T-helper 17 cell (primary cell): ENCODE measurements at regions not wholly inside any gene's neighbourhood (a gene's known extent, or its start where the extent isn't known, plus 50 kb on each side); places are given as distances from the start of the nearest gene placed in this dataset.

Experiments used
- ATAC-seq: fragments of 150-1000 bp; cut with Tn5 transposase; 2 replicates; pipeline ENCODE4 v1.10.0; 2021; ENCODE audit warnings: mild to moderate bottlenecking, moderate library complexity
- DNase-seq, 3 donors: peaks; one replicate each; pipeline versions ENCODE4 v3.0.0 to v3.0.0-alpha.2; 2020 to 2021
- H3K9me3 ChIP-seq: one replicate; pipeline ENCODE4 v1.7.0; 2013; ENCODE audit warnings: low read length, mild to moderate bottlenecking; ENCODE audit not compliant: control insufficient read depth, poor library complexity, severe bottlenecking
- H3K27ac Mint-ChIP-seq: one replicate; pipeline ENCODE4 v1.8.0; 2022; ENCODE audit warnings: mild to moderate bottlenecking, moderate library complexity, mixed read lengths
- H3K27me3 Mint-ChIP-seq: one replicate; pipeline ENCODE4 v1.8.0; 2022; ENCODE audit warnings: mixed read lengths
- H3K36me3 Mint-ChIP-seq: one replicate; pipeline ENCODE4 v1.8.0; 2022; ENCODE audit warnings: low read depth, mixed read lengths
- H3K4me1 Mint-ChIP-seq: one replicate; pipeline ENCODE4 v1.8.0; 2022; ENCODE audit warnings: mild to moderate bottlenecking, mixed read lengths
- H3K4me3 Mint-ChIP-seq: one replicate; pipeline ENCODE4 v1.8.0; 2022; ENCODE audit warnings: mild to moderate bottlenecking, moderate library complexity, mixed read lengths

DNA sequence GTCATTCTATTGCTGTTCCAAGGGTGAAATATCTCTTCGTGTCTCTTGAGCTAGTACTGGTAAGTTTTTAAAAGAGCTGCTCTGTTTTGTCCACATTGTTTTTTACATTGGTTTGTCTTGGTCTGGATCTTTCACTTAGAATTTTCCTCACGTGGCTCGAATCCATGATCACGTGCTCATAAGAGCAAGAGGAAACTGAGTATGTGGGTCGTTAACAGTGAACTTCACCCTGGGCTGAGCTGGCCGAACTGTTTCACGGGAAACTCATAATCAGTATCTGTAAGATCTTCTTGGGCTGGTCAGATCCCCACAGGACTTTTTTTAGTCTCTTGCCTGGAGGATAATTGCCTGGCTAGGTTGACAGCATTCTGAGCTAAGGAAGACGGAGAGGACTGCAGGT is 77.8 kb upstream of the HELT start:
- DNase-seq (no peak), ATAC-seq (no peak)
- no peak overlapping the region for H3K27ac Mint-ChIP-seq
- no peaks in the 10 kb centered on the region for H3K4me1 Mint-ChIP-seq
- no peaks in the 10 kb centered on the region for H3K9me3 ChIP-seq
- no peak overlapping the region for H3K4me3 Mint-ChIP-seq
- H3K36me3 Mint-ChIP-seq, result no peaks in the 10 kb centered on the region
- peaks cover 28% of the 10 kb centered on the region for H3K27me3 Mint-ChIP-seq

DNA sequence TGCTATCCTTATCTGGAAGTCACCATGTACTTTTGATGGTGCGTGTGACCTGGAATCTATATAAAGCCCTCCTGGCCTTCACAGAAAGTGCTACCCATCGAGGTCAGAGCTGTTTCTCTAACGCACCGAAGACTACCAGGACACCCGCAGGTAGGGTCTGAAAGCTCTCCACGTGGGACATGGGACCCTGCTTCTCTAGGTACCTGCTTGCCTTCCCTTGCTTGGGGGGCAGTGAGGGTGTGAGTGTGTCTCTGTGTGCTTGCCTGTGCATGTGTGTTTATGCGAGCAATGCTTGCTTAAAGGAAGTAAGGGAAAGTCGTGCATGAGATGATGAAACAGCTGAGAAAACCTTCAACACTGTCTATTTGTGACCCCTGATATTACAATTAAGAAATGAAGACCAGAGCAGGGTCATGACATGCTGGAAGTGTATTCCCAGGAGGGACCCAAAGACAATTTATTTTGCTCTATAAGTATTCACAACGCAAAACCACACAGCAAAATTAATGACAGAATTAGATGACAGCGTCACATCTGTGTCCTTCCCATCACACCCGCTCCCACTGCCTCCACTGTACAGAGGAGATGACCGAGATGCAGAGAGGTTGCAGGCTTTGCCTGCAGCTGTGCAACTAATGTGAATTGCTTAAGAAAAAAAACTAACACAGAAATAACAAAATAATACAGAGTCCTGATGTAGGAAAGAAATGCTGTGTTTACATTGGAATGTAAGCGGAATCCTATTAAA is 76.4 kb upstream of the HELT start:
- Mint-ChIP-seq H3K27ac (no peak overlapping the region), H3K36me3 (no peaks in the 10 kb centered on the region), H3K4me1 (no peaks in the 10 kb centered on the region), H3K4me3 (no peak overlapping the region), H3K27me3 (peaks cover 33% of the 10 kb centered on the region)
- DNase-seq, result no peak
- H3K9me3 ChIP-seq, result no peaks in the 10 kb centered on the region
- no peak for ATAC-seq

DNA sequence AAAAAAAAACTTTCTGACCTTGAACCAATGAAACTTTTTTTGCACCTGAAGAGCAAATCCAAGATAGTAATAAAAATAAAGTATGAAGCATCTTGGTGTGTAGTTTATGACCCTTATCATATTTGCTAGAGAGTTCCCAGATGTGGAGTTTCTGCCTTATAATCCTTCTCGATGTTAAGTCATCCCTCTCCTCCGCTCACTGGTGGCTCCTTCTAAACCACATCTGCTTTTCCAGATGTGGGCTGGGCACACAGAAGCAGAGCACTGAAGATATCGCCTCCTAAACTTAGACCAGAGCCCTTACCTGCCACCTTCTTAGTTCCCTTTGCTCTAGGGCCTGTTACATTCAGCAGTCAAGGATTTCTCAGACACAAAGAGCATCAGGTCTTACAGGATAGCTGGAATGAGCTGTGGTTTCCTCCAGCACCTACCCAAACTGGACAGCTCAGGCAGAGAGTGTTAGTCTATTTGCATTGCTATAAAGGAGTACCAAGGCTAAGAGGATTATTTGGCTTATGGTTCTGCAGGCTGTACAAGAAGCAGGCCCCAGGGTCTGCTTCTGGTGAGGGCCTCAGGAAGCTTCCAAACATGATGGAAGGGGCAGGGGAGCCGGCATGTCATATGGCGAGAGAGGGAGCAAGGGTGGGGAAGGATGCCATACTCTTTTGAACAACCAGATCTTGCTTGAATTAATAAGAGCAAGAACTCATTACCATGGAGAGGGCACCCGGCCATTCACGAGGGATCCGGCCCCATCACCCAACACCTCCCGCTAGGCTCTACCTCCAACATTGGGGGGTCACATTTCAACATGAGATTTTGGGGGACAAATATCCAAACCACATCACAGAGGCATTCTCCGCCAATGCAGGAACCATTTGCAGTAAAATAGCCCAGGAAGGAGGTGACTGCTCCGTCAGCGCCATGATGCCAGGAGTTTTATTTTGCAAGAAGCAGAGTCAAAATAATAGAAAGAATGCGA is 75.6 kb upstream of the HELT start:
- H3K9me3 ChIP-seq, result no peaks in the 10 kb centered on the region
- peaks cover 3% of the 10 kb centered on the region for H3K36me3 Mint-ChIP-seq
- no peak for DNase-seq
- H3K27me3 Mint-ChIP-seq, result peaks cover 35% of the 10 kb centered on the region
- no peak for ATAC-seq
- no peak overlapping the region for H3K4me3 Mint-ChIP-seq
- no peak overlapping the region for H3K27ac Mint-ChIP-seq
- no peaks in the 10 kb centered on the region for H3K4me1 Mint-ChIP-seq

DNA sequence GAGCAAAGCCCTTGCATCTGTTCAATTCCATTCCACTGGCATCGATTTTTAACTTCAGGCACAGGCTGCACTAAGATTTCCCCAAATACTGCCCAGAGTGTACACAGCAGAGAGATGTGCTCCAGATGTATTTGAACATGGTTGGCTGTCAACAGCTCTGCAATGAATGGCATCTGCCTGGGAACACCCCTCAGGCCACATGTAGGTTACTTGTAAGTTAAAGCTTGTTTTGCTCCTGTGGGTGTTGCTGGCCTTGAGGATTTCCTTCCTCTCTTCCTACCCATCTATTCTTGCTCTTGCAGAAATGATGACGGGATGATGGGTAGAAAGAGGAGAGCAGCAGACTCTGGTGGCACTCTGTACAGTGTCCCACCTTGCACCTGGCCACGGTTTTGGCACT is 69.3 kb upstream of the HELT start:
- no peak for DNase-seq
- H3K9me3 ChIP-seq, result no peaks in the 10 kb centered on the region
- Mint-ChIP-seq H3K36me3 (peaks cover 3% of the 10 kb centered on the region), H3K27me3 (peaks cover 65% of the 10 kb centered on the region), H3K4me3 (no peak overlapping the region), H3K27ac (no peak overlapping the region), H3K4me1 (no peaks in the 10 kb centered on the region)
- ATAC-seq, result no peak

DNA sequence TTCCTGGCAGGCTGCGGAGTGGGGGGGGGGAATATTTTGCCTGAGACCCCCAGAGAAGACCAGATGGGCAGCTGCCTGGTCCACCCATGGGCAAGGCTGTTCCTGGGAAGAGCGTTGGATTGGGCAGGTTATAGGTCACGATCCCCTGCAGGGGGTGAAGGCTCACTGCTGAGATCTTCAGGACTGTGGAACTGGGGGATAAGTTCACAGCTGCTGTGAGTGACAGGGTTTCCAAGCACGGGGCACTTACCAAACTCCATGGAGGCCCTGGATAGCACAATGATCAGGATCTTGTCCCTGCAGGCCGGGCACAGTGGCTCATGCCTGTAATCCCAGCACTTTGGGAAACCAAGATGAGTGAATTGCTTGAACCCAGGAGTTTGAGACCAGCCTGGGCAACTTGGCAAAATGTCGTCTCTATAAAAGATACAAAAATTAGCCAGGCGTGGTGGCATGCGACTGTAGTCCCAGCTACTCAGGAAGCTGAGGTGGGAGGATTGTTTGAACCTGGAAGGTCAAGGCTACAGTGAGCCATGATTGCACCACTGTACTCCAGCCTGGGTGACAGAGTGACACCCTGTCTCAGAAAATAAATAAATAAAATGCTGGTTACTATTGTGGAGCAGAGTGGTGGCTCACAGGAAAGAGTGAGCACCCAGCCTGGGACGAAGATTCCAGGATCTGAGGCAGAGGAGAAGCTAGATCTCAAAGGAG is 68.0 kb upstream of the HELT start:
- H3K9me3 ChIP-seq, result no peaks in the 10 kb centered on the region
- ATAC-seq, result no peak
- peaks cover 3% of the 10 kb centered on the region for H3K36me3 Mint-ChIP-seq
- H3K27me3 Mint-ChIP-seq, result peaks cover 67% of the 10 kb centered on the region
- H3K4me3 Mint-ChIP-seq, result no peak overlapping the region
- no peaks in the 10 kb centered on the region for H3K4me1 Mint-ChIP-seq
- no peak overlapping the region for H3K27ac Mint-ChIP-seq
- DNase-seq, result no peak

DNA sequence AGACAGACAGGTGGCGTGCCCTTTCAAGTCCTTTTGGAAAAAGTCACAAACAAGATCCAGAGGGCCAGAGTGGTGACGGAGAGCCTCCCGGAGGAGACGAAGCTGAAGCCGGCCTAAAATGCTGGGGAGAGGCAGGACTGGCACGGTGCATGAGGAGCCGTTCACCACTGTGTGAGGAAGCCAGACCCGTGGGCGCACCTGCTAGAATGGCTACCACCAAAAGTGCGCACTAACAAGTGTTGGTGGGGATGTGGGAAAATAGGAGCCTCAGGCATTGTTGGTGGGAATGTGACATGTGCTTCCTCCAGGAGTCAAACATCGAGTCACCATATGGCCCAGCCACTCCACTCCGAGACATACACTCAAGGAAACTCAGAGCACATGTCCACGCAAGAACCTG is 67.4 kb upstream of the HELT start:
- no peaks in the 10 kb centered on the region for H3K4me1 Mint-ChIP-seq
- no peak for DNase-seq
- peaks cover 67% of the 10 kb centered on the region for H3K27me3 Mint-ChIP-seq
- H3K9me3 ChIP-seq, result no peaks in the 10 kb centered on the region
- no peak overlapping the region for H3K27ac Mint-ChIP-seq
- H3K36me3 Mint-ChIP-seq, result peaks cover 3% of the 10 kb centered on the region
- H3K4me3 Mint-ChIP-seq, result no peak overlapping the region
- no peak for ATAC-seq

DNA sequence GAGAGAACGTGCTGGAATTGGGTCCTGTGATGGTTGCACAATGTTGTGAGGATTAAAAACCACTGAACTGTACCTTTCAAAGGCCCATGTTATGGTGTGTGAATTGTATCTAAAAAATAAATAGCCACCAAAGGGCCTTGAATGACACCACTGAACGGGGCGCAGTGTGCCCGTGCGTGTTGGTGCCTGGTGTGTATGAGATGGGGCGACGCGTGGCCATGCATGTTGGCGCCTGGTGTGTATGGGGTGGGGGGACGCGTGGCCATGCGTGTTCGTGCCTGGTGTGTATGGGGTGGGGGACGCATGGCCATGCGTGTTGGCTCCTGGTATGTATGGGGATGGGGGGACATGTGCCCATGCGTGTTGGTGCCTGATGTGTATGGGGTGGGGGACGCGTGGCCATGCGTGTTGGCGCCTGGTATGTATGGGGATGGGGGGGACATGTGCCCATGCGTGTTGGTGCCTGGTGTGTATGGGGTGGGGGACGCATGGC is 66.6 kb upstream of the HELT start:
- Mint-ChIP-seq H3K27ac (no peak overlapping the region), H3K27me3 (peaks cover 62% of the 10 kb centered on the region), H3K36me3 (peaks cover 3% of the 10 kb centered on the region), H3K4me1 (no peaks in the 10 kb centered on the region), H3K4me3 (no peak overlapping the region)
- no peaks in the 10 kb centered on the region for H3K9me3 ChIP-seq
- DNase-seq (no peak), ATAC-seq (no peak)

DNA sequence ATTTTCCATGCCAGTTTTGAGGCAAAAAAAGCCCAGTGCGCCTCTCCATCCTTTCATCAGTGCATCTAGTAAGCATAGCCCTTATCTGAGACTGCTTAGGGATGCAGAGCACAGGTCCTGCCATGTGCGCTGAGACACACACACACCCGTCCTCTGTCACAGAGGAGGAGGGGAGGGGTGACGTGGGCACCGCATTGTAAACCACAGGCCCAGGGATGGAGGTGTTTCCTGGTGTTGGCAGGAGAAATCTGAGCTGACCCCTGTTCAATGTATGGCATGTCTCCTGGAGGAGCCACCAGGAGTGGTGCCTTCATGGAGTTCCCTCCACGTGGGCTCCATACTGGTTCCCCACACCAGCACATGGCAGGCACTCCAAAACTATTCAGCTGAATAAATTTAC is 65.8 kb upstream of the HELT start:
- no peak for ATAC-seq
- Mint-ChIP-seq H3K36me3 (no peaks in the 10 kb centered on the region), H3K27me3 (peaks cover 59% of the 10 kb centered on the region), H3K27ac (no peak overlapping the region), H3K4me3 (no peak overlapping the region), H3K4me1 (no peaks in the 10 kb centered on the region)
- DNase-seq, result no peak
- no peaks in the 10 kb centered on the region for H3K9me3 ChIP-seq

DNA sequence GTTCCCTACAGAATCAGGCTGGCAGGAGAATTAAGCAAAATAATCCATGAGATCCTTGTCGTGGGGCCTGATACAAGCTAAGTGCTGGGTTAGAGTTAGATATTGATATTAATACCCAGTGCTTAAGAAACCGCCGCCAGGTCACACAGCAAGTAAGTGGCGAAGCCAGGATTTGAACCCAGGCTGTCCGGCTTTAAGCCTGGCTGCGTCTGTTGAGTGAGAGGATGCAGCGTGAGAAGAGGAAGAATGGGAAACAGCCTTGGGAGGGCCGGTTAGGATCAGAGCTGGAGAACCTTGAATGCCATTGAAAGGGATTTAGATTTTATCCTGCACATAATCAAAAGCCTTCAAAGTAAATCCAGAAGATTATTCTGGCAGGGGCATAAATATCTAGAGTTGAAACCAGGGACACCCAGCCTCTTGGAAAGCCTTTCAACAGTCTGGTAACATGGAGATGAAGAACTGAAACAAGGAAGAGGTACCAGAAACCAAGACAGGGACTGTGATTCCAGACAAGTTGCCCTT is 64.8 kb upstream of the HELT start:
- no peak for DNase-seq
- H3K36me3 Mint-ChIP-seq, result no peaks in the 10 kb centered on the region

DNA sequence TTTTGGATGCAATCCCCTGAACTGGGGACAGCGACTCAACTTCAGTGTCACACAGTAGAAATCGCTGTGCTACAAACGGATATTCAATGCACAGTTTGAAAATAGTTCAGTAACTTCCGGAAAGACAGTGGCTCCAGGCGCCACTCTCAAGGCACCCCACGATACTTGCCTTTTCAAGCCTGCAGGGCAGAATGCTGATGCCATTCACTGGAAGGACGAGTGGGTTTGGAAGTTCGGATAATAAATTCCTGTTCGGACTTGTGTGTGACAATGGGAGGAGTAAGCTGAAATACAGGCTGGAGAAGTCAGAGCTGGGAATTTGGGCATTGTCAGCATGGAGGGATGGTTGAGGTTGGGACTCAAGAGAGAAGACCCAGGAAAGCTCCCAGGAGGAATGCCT is 64.3 kb upstream of the HELT start:
- H3K4me1 Mint-ChIP-seq, result peaks cover 4% of the 10 kb centered on the region
- H3K9me3 ChIP-seq, result no peaks in the 10 kb centered on the region
- DNase-seq, result no peak
- no peak for ATAC-seq
- no peaks in the 10 kb centered on the region for H3K36me3 Mint-ChIP-seq
- H3K27me3 Mint-ChIP-seq, result peaks cover 45% of the 10 kb centered on the region
- H3K4me3 Mint-ChIP-seq, result no peak overlapping the region
- H3K27ac Mint-ChIP-seq, result no peak overlapping the region

More for the DNA sequence above, 64.8 kb upstream of the HELT start:
- Mint-ChIP-seq H3K27ac (no peak overlapping the region), H3K4me1 (peaks cover 2% of the 10 kb centered on the region), H3K4me3 (no peak overlapping the region), H3K27me3 (peaks cover 50% of the 10 kb centered on the region)
- no peaks in the 10 kb centered on the region for H3K9me3 ChIP-seq
- no peak for ATAC-seq

DNA sequence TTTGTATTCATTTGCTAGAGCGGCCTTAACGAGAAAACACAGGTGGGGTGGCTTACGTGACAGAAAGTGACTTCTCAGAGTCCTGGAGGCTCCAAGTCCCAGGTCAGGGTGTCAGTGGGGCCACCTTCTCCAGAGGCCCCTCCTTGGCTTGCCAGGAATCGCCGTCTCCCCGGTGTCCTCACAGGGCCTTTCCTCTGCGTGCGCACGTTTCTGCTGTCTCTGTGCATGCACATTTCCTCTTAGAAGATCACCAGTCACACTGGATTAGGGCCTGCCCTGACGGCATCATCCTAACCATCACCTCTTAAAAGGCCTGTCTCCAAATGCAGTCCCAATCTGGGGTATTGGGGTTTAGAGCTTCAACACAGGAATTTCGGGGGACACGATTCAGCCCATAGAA is 63.8 kb upstream of the HELT start:
- H3K36me3 Mint-ChIP-seq, result no peaks in the 10 kb centered on the region
- no peaks in the 10 kb centered on the region for H3K9me3 ChIP-seq
- H3K4me1 Mint-ChIP-seq, result peaks cover 4% of the 10 kb centered on the region
- DNase-seq (no peak), ATAC-seq (no peak)
- H3K27ac Mint-ChIP-seq, result no peak overlapping the region
- H3K27me3 Mint-ChIP-seq, result peaks cover 40% of the 10 kb centered on the region
- H3K4me3 Mint-ChIP-seq, result no peak overlapping the region

DNA sequence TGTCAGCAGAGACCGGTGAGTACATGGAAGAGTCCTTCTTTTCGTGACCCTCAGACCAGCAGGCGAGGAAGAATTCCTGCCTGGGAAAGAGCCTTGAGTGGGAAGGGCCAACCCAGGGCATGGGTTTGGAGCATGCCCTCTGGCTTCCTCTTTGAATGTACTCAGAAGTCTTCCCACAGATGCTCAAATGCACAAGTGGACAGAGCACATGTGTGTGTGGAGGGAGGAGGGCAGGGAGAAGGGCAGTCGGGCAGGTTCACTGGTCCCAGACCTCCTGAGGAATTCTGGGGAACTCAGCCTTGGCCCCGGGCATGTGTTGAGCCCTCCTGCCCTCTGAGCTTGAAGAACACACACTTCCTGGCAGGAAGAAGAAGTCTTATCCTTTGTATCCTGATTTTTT is 63.2 kb upstream of the HELT start:
- Mint-ChIP-seq H3K27me3 (peaks cover 38% of the 10 kb centered on the region), H3K36me3 (no peaks in the 10 kb centered on the region), H3K27ac (no peak overlapping the region), H3K4me1 (peaks cover 4% of the 10 kb centered on the region), H3K4me3 (no peak overlapping the region)
- no peaks in the 10 kb centered on the region for H3K9me3 ChIP-seq
- no peak for DNase-seq
- ATAC-seq, result no peak

DNA sequence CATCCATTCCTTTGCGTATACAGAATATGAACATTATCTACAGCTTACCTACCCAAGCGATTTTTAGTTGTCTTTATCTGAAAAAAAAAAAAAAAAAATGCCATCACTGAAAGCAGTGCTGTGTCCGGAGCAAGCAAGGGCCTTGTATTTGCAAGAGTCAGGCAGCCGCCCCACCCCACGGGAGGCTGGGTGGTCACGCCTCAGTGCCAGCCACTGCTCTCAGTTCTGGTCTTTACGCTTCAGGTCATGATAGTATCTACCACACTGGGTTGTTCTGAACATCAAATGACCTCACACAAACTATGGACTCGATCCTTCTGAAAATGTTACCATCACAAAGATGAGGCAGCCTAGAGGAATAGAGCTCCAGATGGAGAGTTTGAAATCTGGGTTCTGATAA is 62.7 kb upstream of the HELT start:
- H3K36me3 Mint-ChIP-seq, result no peaks in the 10 kb centered on the region
- DNase-seq (no peak), ATAC-seq (no peak)
- no peak overlapping the region for H3K4me3 Mint-ChIP-seq
- H3K4me1 Mint-ChIP-seq, result peaks cover 4% of the 10 kb centered on the region
- peaks cover 34% of the 10 kb centered on the region for H3K27me3 Mint-ChIP-seq
- no peak overlapping the region for H3K27ac Mint-ChIP-seq
- no peaks in the 10 kb centered on the region for H3K9me3 ChIP-seq
